Ishikawa (cell line): ENCODE measurements at regions not wholly inside any gene's neighbourhood (a gene's known extent, or its start where the extent isn't known, plus 50 kb on each side); places are given as distances from the start of the nearest gene placed in this dataset.

Experiments used
- CEBPB ChIP-seq: IDR thresholded peaks from 2 replicates; pipeline ENCODE4 v1.6.1; 2012
- CREB1 ChIP-seq: IDR thresholded peaks from 2 replicates; pipeline ENCODE4 v1.6.1; 2012; ENCODE audit warnings: low read depth
- EGR1 ChIP-seq: IDR thresholded peaks from 2 replicates; pipeline ENCODE4 v1.6.1; 2012
- EP300 ChIP-seq: IDR thresholded peaks from 2 replicates; pipeline ENCODE4 v1.6.1; 2012; ENCODE audit warnings: borderline replicate concordance
- FOXM1 ChIP-seq: IDR thresholded peaks from 2 replicates; pipeline ENCODE4 v1.6.1; 2012; ENCODE audit warnings: low read depth, borderline replicate concordance
- MAX ChIP-seq: IDR thresholded peaks from 2 replicates; pipeline ENCODE4 v1.6.1; 2012
- NFIC ChIP-seq: IDR thresholded peaks from 2 replicates; pipeline ENCODE4 v1.6.1; 2012
- RAD21 ChIP-seq: IDR thresholded peaks from 2 replicates; pipeline ENCODE4 v1.6.1; 2012; ENCODE audit warnings: low read depth
- TAF1 ChIP-seq: IDR thresholded peaks from 2 replicates; pipeline ENCODE4 v1.6.1; 2012; ENCODE audit warnings: low read depth, mild to moderate bottlenecking
- TCF12 ChIP-seq: IDR thresholded peaks from 2 replicates; pipeline ENCODE4 v1.6.1; 2012; ENCODE audit warnings: low read depth
- TEAD4 ChIP-seq: IDR thresholded peaks from 2 replicates; pipeline ENCODE4 v1.6.1; 2012
- USF1 ChIP-seq: IDR thresholded peaks from 2 replicates; pipeline ENCODE4 v1.6.1; 2012
- YY1 ChIP-seq: IDR thresholded peaks from 2 replicates; pipeline ENCODE4 v1.6.1; 2012; ENCODE audit warnings: low read depth
- ZBTB7A ChIP-seq: IDR thresholded peaks from 2 replicates; pipeline ENCODE4 v1.6.1; 2012; ENCODE audit warnings: low read depth
- TF ChIP-seq, protein P1 (sequence below): IDR thresholded peaks from 2 replicates; pipeline ENCODE4 v1.6.1; 2012; ENCODE audit warnings: low read depth, mild to moderate bottlenecking

- TF ChIP-seq MAX (no peak), CEBPB (no peak), EP300 (no peak), FOXM1 (no peak), TAF1 (no peak), TCF12 (no peak), CREB1 (no peak), YY1 (no peak), NFIC (no peak), EGR1 (no peak), USF1 (no peak), RAD21 (no peak), ZBTB7A (no peak), TEAD4 (no peak)
- TF ChIP-seq, protein P1, sequence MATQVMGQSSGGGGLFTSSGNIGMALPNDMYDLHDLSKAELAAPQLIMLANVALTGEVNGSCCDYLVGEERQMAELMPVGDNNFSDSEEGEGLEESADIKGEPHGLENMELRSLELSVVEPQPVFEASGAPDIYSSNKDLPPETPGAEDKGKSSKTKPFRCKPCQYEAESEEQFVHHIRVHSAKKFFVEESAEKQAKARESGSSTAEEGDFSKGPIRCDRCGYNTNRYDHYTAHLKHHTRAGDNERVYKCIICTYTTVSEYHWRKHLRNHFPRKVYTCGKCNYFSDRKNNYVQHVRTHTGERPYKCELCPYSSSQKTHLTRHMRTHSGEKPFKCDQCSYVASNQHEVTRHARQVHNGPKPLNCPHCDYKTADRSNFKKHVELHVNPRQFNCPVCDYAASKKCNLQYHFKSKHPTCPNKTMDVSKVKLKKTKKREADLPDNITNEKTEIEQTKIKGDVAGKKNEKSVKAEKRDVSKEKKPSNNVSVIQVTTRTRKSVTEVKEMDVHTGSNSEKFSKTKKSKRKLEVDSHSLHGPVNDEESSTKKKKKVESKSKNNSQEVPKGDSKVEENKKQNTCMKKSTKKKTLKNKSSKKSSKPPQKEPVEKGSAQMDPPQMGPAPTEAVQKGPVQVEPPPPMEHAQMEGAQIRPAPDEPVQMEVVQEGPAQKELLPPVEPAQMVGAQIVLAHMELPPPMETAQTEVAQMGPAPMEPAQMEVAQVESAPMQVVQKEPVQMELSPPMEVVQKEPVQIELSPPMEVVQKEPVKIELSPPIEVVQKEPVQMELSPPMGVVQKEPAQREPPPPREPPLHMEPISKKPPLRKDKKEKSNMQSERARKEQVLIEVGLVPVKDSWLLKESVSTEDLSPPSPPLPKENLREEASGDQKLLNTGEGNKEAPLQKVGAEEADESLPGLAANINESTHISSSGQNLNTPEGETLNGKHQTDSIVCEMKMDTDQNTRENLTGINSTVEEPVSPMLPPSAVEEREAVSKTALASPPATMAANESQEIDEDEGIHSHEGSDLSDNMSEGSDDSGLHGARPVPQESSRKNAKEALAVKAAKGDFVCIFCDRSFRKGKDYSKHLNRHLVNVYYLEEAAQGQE: no peak
Observed at GRCh38 chr17:73795730-73796129, 151.5 kb upstream of the SDK2 start.

DNA sequence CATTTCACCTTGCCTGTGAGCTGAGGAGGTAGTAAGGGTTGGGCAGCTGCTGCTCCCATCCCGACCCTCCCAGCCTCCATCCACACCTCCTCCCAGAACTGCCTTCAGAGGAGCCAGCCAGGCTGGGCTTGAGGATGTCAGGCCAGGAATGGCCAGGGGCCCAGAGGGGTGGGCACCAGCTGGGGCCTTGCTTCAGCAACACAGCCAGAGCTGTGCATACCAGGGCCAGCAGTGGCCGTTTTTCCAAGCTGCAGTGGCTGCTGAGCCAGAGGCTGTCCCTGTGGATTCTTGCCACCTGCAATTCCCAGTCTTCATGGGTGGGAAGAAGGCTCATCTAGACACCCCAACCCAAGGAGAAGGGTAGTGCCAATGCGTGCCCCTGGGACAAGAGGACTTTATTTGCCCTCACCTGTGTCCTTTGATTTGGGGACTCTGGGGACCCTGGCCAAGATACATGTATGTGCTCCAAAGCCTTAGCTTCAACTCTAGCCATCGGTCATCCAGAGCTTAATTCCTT lies 153.4 kb upstream of the SDK2 start:
- TF ChIP-seq YY1: no peak
- no peak for TF ChIP-seq MAX
- no peak for TF ChIP-seq CEBPB

DNA sequence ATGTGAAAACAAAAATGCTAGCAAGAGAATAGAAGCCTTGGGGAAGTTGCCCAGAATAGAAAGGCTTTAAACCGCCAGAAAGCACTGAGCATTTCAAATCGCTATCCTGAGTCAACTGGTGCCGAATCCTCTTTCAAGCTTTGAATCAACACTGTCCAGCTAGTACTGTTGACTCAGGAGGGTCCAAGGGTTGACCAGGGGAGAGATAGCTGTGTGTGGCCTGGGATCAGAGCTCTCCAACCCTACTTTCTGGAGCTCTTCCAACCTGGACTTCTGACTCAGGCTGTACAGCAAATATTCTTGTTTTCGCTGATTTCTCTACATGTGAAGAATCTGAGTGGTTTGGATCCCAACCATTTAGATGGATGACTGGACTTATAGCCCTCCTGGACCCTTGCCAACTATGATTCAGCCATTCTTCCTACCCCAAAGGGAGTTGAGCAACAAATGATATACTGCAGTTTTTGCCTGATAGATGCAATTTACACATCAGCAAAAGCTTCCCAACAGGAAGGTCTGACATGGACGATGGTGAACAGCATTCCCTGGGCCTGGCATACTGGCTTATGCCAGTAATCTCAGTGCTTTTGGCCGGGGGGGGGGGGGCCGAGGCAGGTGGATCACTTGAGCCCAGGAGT lies 154.0 kb upstream of the SDK2 start:
- no peak for TF ChIP-seq ZBTB7A
- no peak for TF ChIP-seq TCF12
- TF ChIP-seq RAD21: no peak
- TF ChIP-seq EGR1: no peak
- TF ChIP-seq MAX: no peak
- TF ChIP-seq EP300: no peak
- TF ChIP-seq TAF1: no peak
- no peak for TF ChIP-seq FOXM1
- TF ChIP-seq NFIC: no peak
- TF ChIP-seq CEBPB: no peak
- TF ChIP-seq CREB1: no peak
- no peak for TF ChIP-seq TEAD4
- TF ChIP-seq YY1: no peak

GRCh38 chr17:73799096-73799495 lies 154.9 kb upstream of the SDK2 start:
- TF ChIP-seq RAD21 (no peak), FOXM1 (no peak), EP300 (no peak), EGR1 (no peak), MAX (no peak), TEAD4 (no peak), CREB1 (no peak), YY1 (no peak), USF1 (no peak)
- TF ChIP-seq, protein P1: no peak

GRCh38 chr17:73799781-73800627 lies 155.8 kb upstream of the SDK2 start:
- TF ChIP-seq TCF12 (no peak), CREB1 (no peak), RAD21 (no peak), MAX (no peak)
- TF ChIP-seq, protein P1: no peak
